Thyroid gland (tissue), 4 donors: ENCODE measurements at regions not wholly inside any gene's neighbourhood (a gene's known extent, or its start where the extent isn't known, plus 50 kb on each side); places are given as distances from the start of the nearest gene placed in this dataset.

Experiments used
- DNase-seq, 2 donors: peaks; one replicate each; pipeline ENCODE4 v3.0.0-alpha.2; 2019
- H3K27ac ChIP-seq, 3 donors: fragments of 200-600 bp; sonication (generic); 1 replicate in 2 of 3; 2 replicates in 1 of 3; pipeline ENCODE4 v1.5.1; 2016 to 2019; ENCODE audit warnings: mild to moderate bottlenecking in 1 of 3, moderate library complexity in 1 of 3
- H3K27me3 ChIP-seq: fragments of 200-600 bp; sonication (generic); one replicate; pipeline ENCODE4 v1.5.1; 2019
- H3K36me3 ChIP-seq, 2 donors: fragments of 200-600 bp; sonication (generic); one replicate each; pipeline ENCODE4 v1.5.1; 2016 to 2019
- H3K4me1 ChIP-seq, 2 donors: fragments of 200-600 bp; sonication (generic); one replicate each; pipeline ENCODE4 v1.5.1; 2017 to 2019
- H3K4me3 ChIP-seq, 3 donors: fragments of 200-600 bp; sonication (generic); replicated peaks in 1 of 3; 1 replicate in 2 of 3; 2 replicates in 1 of 3; pipeline ENCODE4 v1.5.1; 2016; ENCODE audit warnings: mild to moderate bottlenecking in 1 of 3
- H3K9me3 ChIP-seq: fragments of 200-600 bp; sonication (generic); one replicate; pipeline ENCODE4 v1.5.1; 2017
- CTCF ChIP-seq, 6 experiments: fragments of 200-600 bp in 3 of 6; fragments of 450-650 bp in 3 of 6; sonication (generic) in 3 of 6; IDR thresholded peaks; one replicate each; pipeline ENCODE4 v1.5.1; 2016 to 2019; ENCODE audit warnings: antibody characterized with exemption in 6 of 6, mild to moderate bottlenecking in 2 of 6, inconsistent platforms in 1 of 6, moderate library complexity in 1 of 6
- POLR2A ChIP-seq, 2 donors: fragments of 450-650 bp; IDR thresholded peaks; one replicate each; pipeline ENCODE4 v1.6.1; 2017; ENCODE audit warnings: antibody characterized with exemption in 2 of 2, mild to moderate bottlenecking in 2 of 2, moderate library complexity in 1 of 2
- WGBS, 2 donors: methylation state at CpG; one replicate each; pipeline ENCODE4 v1.1.5; 2017; 5-methylcytosine and 5-hydroxymethylcytosine counted together
- intact Hi-C: fragments of 100-400 bp; cut with DNase I; formaldehyde crosslinking; loops from one replicate; pipeline ENCODE4 v1.15.1; 2023

DNA sequence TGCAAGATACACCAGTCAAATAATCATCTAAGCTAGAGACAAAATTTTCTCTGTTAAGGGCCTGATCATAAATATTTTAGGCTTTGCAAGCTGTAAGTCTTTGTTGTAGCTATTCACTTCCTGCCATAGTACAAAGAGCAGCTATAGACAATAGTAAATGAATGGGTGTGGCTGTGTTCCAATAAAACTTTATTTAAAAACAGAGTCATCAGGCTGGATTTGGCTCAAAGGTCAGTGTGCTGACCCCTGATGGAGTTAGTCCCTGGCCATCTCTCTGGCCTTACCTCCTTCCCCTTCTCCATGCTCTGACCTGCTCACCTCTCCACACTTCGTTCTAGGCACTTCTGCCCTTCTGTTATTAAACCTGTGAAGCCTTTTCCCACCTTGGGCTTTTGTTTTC, 86.0 kb downstream of the DRD1 start:
- H3K9me3 ChIP-seq = no peaks in the 10 kb centered on the region
- H3K36me3 ChIP-seq = no peaks in the 10 kb centered on the region
- no peak for DNase-seq
- intact Hi-C loops = no loop called here
- H3K27me3 ChIP-seq = no peaks in the 10 kb centered on the region
- TF ChIP-seq POLR2A (IDR thresholded peaks at IDR 0.05) (no peak), CTCF (IDR thresholded peaks at IDR 0.05) (no peak)
- WGBS, 2 donors = 75 to 90% methylated on average over 1 of the region's 1 CpG
- no peak overlapping the region for H3K4me3 ChIP-seq
- no peaks in the 10 kb centered on the region for H3K4me1 ChIP-seq
- H3K27ac ChIP-seq = no peak overlapping the region

GRCh38 chr5:175356428-175356827, 87.6 kb downstream of the DRD1 start:
- H3K4me1 ChIP-seq = no peaks in the 10 kb centered on the region
- intact Hi-C loops = no loop called here
- no peaks in the 10 kb centered on the region for H3K27me3 ChIP-seq
- WGBS, 2 donors = 57 to 60% methylated on average over 10 of the region's 10 CpGs
- no peak overlapping the region for H3K4me3 ChIP-seq
- DNase-seq = no peak
- H3K27ac ChIP-seq = no peak overlapping the region
- no peaks in the 10 kb centered on the region for H3K36me3 ChIP-seq
- no peaks in the 10 kb centered on the region for H3K9me3 ChIP-seq
- TF ChIP-seq CTCF (IDR thresholded peaks at IDR 0.05) = no peak
- TF ChIP-seq POLR2A (IDR thresholded peaks at IDR 0.05) = no peak

GRCh38 chr5:175354964-175355363, 89.0 kb downstream of the DRD1 start:
- H3K9me3 ChIP-seq = no peaks in the 10 kb centered on the region
- no peak overlapping the region for H3K4me3 ChIP-seq
- H3K36me3 ChIP-seq = no peaks in the 10 kb centered on the region
- no peak for DNase-seq
- no peaks in the 10 kb centered on the region for H3K27me3 ChIP-seq
- no peak for TF ChIP-seq POLR2A (IDR thresholded peaks at IDR 0.05)
- TF ChIP-seq CTCF (IDR thresholded peaks at IDR 0.05) = no peak
- H3K27ac ChIP-seq = no peak overlapping the region
- 44 to 46% methylated on average over 8 of the region's 8 CpGs for WGBS, 2 donors
- no peaks in the 10 kb centered on the region for H3K4me1 ChIP-seq
- intact Hi-C loops = no loop called here

DNA sequence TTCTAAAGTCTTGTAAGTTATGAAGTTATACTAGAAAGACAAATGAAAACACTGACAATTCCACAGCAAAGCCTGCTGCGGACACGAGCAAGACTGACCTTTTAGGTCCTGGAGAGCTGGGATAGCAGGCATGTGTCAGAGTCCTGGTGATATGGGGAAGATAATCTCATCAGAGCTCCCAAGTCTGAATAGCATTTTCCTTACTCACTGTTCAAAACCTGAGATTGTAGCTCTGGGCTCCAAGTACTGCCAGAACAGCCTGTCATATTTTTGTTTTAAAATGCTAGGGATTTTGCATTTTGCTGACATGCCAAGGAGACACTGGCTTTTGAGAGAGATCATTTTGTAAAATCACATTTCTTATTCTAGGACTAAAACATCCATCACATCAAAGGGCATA, 90.1 kb downstream of the DRD1 start:
- TF ChIP-seq CTCF (IDR thresholded peaks at IDR 0.05) (no peak), POLR2A (IDR thresholded peaks at IDR 0.05) (no peak)
- 67 to 85% methylated on average over 2 of the region's 2 CpGs for WGBS, 2 donors
- H3K36me3 ChIP-seq = no peaks in the 10 kb centered on the region
- DNase-seq = no peak
- no peaks in the 10 kb centered on the region for H3K27me3 ChIP-seq
- no peak overlapping the region for H3K27ac ChIP-seq
- H3K4me1 ChIP-seq = no peaks in the 10 kb centered on the region
- intact Hi-C loops = no loop called here
- H3K9me3 ChIP-seq = no peaks in the 10 kb centered on the region
- no peak overlapping the region for H3K4me3 ChIP-seq

DNA sequence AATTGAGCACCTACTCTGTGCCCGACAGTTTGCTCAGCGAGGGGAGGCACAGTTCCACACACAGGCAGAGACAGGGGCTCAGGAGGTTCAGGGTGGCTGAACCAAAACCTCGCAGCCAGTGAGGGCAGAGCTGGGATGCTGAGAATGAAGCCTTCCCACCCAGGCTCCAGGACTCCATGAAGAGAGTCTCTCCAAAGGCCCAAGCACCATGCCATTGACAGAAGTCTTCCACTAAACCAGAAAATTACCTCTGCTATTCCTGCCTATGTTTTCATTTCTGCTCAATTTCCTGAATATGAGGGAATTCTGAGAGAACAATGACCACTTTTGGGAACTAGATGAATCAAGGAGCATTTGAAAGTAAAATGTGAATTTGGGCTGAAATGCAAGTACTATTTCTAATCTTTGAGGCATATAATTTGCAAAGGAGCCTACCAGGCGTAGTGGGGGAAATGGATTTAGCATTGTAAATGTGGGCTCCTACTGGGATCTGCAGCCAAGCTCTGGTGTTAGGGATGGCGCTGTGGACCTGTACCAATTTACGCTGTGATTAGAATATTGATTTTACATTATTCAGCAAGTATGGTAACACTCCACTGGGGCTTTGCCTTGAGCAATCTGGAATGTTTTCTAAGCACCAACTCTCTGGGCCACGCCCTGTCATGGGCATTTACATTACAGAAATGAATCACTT, 91.9 kb downstream of the DRD1 start:
- Histone ChIP-seq H3K27ac (no peak overlapping the region), H3K9me3 (no peaks in the 10 kb centered on the region), H3K36me3 (no peaks in the 10 kb centered on the region), H3K4me3 (no peak overlapping the region), H3K27me3 (no peaks in the 10 kb centered on the region), H3K4me1 (no peaks in the 10 kb centered on the region)
- TF ChIP-seq CTCF (IDR thresholded peaks at IDR 0.05) (no peak), POLR2A (IDR thresholded peaks at IDR 0.05) (no peak)
- DNase-seq = no peak
- 88 to 92% methylated on average over 7 of the region's 7 CpGs for WGBS, 2 donors
- intact Hi-C loops = no loop called here
